ENCODE measurements at regions not wholly inside any gene's neighbourhood (a gene's known extent, or its start where the extent isn't known, plus 50 kb on each side); places are given as distances from the start of the nearest gene placed in this dataset.
"Not testable (repeated sequence)": the region's sequence is repeated elsewhere in the genome, so short reads cannot be mapped to it uniquely, and the experiment has no call there.

GRCh38 chr20:39986173-39986904 is 702.7 kb downstream of the MAFB start:
- DNase-seq (ENCODE audit: low read depth in 2 of 2): no peak

GRCh38 chr20:39985271-39985827 is 703.7 kb downstream of the MAFB start:
- no peak for DNase-seq (ENCODE audit: low read depth in 2 of 2)

- DNase-seq (ENCODE audit: low read depth in 2 of 2): no peak
Measured at GRCh38 chr20:39983655-39984054, 705.4 kb downstream of the MAFB start.

GRCh38 chr20:39983183-39983582 is 705.9 kb downstream of the MAFB start:
- no peak for DNase-seq (ENCODE audit: low read depth in 2 of 2)

- no peak for DNase-seq (ENCODE audit: low read depth in 2 of 2)
Measured at GRCh38 chr20:39974966-39975501, 714.0 kb downstream of the MAFB start.

GRCh38 chr20:39968495-39968894 is 720.5 kb downstream of the MAFB start:
- no peak for DNase-seq (ENCODE audit: low read depth in 2 of 2)

- DNase-seq (ENCODE audit: low read depth in 2 of 2): no peak
Measured at GRCh38 chr20:39967806-39968205, 721.2 kb downstream of the MAFB start.

GRCh38 chr20:39961637-39962244 is 727.3 kb downstream of the MAFB start:
- DNase-seq (ENCODE audit: low read depth in 2 of 2): no peak

- DNase-seq (ENCODE audit: low read depth in 2 of 2): no peak
Measured at GRCh38 chr20:39960522-39961428, 728.3 kb downstream of the MAFB start.

GRCh38 chr20:39957911-39958310 is 731.1 kb downstream of the MAFB start:
- DNase-seq (ENCODE audit: low read depth in 2 of 2): not testable (repeated sequence)

- DNase-seq (ENCODE audit: low read depth in 2 of 2): no peak
Measured at GRCh38 chr20:39954621-39955020, 734.4 kb downstream of the MAFB start.

GRCh38 chr20:39946931-39947330 is 742.1 kb downstream of the MAFB start:
- DNase-seq (ENCODE audit: low read depth in 2 of 2): no peak

- no peak for DNase-seq (ENCODE audit: low read depth in 2 of 2)
Measured at GRCh38 chr20:39946053-39946810, 742.8 kb downstream of the MAFB start.

- DNase-seq (ENCODE audit: low read depth in 2 of 2): no peak
Measured at GRCh38 chr20:39944861-39945260, 744.2 kb downstream of the MAFB start.

GRCh38 chr20:39943336-39943735 is 745.7 kb downstream of the MAFB start:
- DNase-seq (ENCODE audit: low read depth in 2 of 2): no peak

GRCh38 chr20:39941245-39941644 is 747.8 kb downstream of the MAFB start:
- no peak for DNase-seq (ENCODE audit: low read depth in 2 of 2)

GRCh38 chr20:39939241-39939865 is 749.7 kb downstream of the MAFB start:
- DNase-seq (ENCODE audit: low read depth in 2 of 2): no peak

- DNase-seq (ENCODE audit: low read depth in 2 of 2): no peak
Measured at GRCh38 chr20:39936401-39936800, 752.6 kb downstream of the MAFB start.

- DNase-seq (ENCODE audit: low read depth in 2 of 2): no peak
Measured at GRCh38 chr20:39935901-39936300, 753.1 kb downstream of the MAFB start.

GRCh38 chr20:39916236-39916765 is 772.7 kb downstream of the MAFB start:
- no peak for DNase-seq (ENCODE audit: low read depth in 2 of 2)

Data from stimulated activated CD8-positive, alpha-beta memory T cell treated with anti-CD3 and anti-CD28 coated beads, Interleukin-2, amount 100 ng/mL, for 48 hours (primary cell).